ENCODE measurements at regions not wholly inside any gene's neighbourhood (a gene's known extent, or its start where the extent isn't known, plus 50 kb on each side); places are given as distances from the start of the nearest gene placed in this dataset.

DNA sequence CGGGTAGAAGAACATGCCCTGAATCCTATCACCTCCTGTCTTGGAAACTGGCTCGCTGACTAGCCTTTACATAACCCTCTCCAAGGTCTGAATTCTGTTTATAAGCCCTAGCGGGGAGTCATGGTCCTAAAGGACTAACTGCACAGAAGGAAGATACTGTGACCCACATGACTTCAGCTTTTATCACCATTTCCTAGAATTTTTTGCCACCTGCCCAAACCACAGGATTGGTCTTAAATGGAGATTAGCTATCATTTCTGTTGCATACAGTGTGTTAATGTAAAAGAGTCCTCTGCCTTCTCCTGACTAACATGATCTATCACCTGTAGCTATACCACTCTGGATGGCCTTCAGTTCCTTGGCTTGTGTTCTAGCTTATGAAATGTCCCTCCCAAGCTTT is 319.2 kb downstream of the DUSP6 start:
- H2AFZ ChIP-seq = no peak overlapping the region
- DNase-seq (ENCODE audit: low spot score) = no peak
- H3K27ac ChIP-seq = no peak overlapping the region
- H3K27me3 ChIP-seq = no peaks in the 10 kb centered on the region
- no peaks in the 10 kb centered on the region for H3K36me3 ChIP-seq (replicated peaks; ENCODE audit: insufficient read depth, low read depth)
- H3K9me3 ChIP-seq (ENCODE audit: low read depth) = no peaks in the 10 kb centered on the region
- 87% methylated on average over 3 of the region's 3 CpGs for WGBS (ENCODE audit: low lambda C conversion rate, missing lambda C conversion rate)
- H3K9me2 ChIP-seq (replicated peaks; ENCODE audit: insufficient read depth) = no peaks in the 10 kb centered on the region
- no peak overlapping the region for H3K4me2 ChIP-seq
- H4K20me1 ChIP-seq (ENCODE audit: insufficient read depth, poor library complexity, severe bottlenecking) = no peaks in the 10 kb centered on the region
- H3K4me3 ChIP-seq = no peak overlapping the region
- no peaks in the 10 kb centered on the region for H3K4me1 ChIP-seq (ENCODE audit: insufficient read depth)
- H3K79me2 ChIP-seq = no peaks in the 10 kb centered on the region
- no peak for TF ChIP-seq EZH2phosphoT487 (IDR thresholded peaks at IDR 0.05; ENCODE audit: low read depth, severe bottlenecking, unreplicated experiment)
- no peak for TF ChIP-seq EZH2 (IDR thresholded peaks at IDR 0.05; ENCODE audit: borderline replicate concordance)
- TF ChIP-seq, protein P1, sequence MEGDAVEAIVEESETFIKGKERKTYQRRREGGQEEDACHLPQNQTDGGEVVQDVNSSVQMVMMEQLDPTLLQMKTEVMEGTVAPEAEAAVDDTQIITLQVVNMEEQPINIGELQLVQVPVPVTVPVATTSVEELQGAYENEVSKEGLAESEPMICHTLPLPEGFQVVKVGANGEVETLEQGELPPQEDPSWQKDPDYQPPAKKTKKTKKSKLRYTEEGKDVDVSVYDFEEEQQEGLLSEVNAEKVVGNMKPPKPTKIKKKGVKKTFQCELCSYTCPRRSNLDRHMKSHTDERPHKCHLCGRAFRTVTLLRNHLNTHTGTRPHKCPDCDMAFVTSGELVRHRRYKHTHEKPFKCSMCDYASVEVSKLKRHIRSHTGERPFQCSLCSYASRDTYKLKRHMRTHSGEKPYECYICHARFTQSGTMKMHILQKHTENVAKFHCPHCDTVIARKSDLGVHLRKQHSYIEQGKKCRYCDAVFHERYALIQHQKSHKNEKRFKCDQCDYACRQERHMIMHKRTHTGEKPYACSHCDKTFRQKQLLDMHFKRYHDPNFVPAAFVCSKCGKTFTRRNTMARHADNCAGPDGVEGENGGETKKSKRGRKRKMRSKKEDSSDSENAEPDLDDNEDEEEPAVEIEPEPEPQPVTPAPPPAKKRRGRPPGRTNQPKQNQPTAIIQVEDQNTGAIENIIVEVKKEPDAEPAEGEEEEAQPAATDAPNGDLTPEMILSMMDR (IDR thresholded peaks at IDR 0.05; ENCODE audit: poor library complexity) = no peak

DNA sequence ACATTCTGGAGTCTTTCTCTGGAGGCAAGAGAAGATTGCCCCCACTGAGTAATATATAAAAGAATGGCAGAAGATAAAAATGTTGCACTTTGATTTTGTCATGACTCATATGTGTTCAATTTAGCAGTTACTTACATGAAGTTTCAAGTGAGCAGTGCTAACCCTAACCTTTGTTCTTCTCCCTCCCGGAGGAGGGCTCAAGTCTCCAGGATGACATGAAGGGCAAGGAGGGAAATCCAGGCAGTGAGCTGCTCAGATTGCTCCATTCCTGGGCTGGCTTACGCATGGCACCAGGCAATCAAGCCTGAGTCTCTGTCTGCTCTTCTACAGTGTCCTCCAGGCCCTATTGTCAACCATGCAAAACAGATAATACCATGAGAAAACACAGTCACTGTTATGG is 322.3 kb downstream of the DUSP6 start:
- WGBS (ENCODE audit: low lambda C conversion rate, missing lambda C conversion rate) = 83% methylated on average over 2 of the region's 2 CpGs
- no peak overlapping the region for H3K27ac ChIP-seq
- TF ChIP-seq EZH2phosphoT487 (IDR thresholded peaks at IDR 0.05; ENCODE audit: low read depth, severe bottlenecking, unreplicated experiment) (no peak), EZH2 (IDR thresholded peaks at IDR 0.05; ENCODE audit: borderline replicate concordance) (no peak)
- TF ChIP-seq, protein P1 (IDR thresholded peaks at IDR 0.05; ENCODE audit: poor library complexity) = no peak

DNA sequence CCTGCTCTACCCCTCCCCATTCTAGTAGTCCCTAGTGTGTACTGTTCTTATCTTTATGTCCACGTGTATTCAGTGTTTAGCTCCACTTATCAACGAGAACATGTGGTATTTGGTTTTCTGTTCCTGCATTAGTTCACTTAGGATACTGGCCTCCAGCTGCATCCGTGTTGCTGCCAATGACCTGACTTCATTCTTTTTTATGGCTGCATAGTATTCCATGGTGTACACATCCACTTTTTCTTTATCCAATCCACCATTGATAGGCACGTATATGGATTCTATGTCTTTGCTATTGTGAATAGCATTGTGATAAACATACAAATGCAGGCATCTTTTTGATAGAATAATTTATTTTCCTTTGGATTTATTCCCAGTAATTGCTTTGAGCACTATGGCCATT is 327.7 kb downstream of the DUSP6 start:
- no peaks in the 10 kb centered on the region for H3K9me3 ChIP-seq (ENCODE audit: low read depth)
- no peak for TF ChIP-seq EZH2phosphoT487 (IDR thresholded peaks at IDR 0.05; ENCODE audit: low read depth, severe bottlenecking, unreplicated experiment)
- H3K4me1 ChIP-seq (ENCODE audit: insufficient read depth) = no peaks in the 10 kb centered on the region
- H3K79me2 ChIP-seq = no peaks in the 10 kb centered on the region
- no peaks in the 10 kb centered on the region for H4K20me1 ChIP-seq (ENCODE audit: insufficient read depth, poor library complexity, severe bottlenecking)
- H2AFZ ChIP-seq = no peak overlapping the region
- DNase-seq (ENCODE audit: low spot score) = no peak
- no peak overlapping the region for H3K27ac ChIP-seq
- no peak overlapping the region for H3K4me3 ChIP-seq
- WGBS (ENCODE audit: low lambda C conversion rate, missing lambda C conversion rate) = 78% methylated on average over 4 of the region's 4 CpGs
- no peak overlapping the region for H3K4me2 ChIP-seq
- H3K27me3 ChIP-seq = no peaks in the 10 kb centered on the region
- no peaks in the 10 kb centered on the region for H3K36me3 ChIP-seq (replicated peaks; ENCODE audit: insufficient read depth, low read depth)
- H3K9me2 ChIP-seq (replicated peaks; ENCODE audit: insufficient read depth) = no peaks in the 10 kb centered on the region

More for the DNA sequence above, 322.3 kb downstream of the DUSP6 start:
- Histone ChIP-seq H3K27me3 (no peaks in the 10 kb centered on the region), H3K79me2 (no peaks in the 10 kb centered on the region), H3K36me3 (replicated peaks; ENCODE audit: insufficient read depth, low read depth) (no peaks in the 10 kb centered on the region), H3K4me1 (ENCODE audit: insufficient read depth) (no peaks in the 10 kb centered on the region), H3K9me2 (replicated peaks; ENCODE audit: insufficient read depth) (no peaks in the 10 kb centered on the region), H3K4me3 (no peak overlapping the region), H4K20me1 (ENCODE audit: insufficient read depth, poor library complexity, severe bottlenecking) (no peaks in the 10 kb centered on the region), H2AFZ (no peak overlapping the region), H3K9me3 (ENCODE audit: low read depth) (no peaks in the 10 kb centered on the region), H3K4me2 (no peak overlapping the region)
- peak; percentile 22 for DNase-seq (ENCODE audit: low spot score)

DNA sequence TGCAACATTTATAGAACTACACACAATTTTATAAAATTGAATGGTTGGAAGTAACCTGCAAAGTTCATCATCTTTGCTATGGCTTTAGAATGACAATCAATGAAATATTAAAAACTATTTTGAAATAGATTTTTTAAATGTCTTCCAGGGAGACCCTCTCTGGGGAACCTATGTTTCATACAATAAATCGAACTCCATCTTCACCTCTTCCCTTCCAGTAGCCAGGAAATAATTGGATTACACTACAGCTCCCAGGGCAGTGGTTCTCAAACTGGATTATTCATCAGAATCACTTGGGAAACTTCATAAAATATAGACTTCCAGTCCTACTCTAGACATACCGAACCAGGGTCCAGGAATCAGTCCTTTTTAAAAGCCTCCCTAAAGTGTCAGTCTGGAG is 328.4 kb downstream of the DUSP6 start:
- no peak for DNase-seq (ENCODE audit: low spot score)
- no peak overlapping the region for H3K4me2 ChIP-seq
- no peaks in the 10 kb centered on the region for H3K79me2 ChIP-seq
- no peaks in the 10 kb centered on the region for H3K4me1 ChIP-seq (ENCODE audit: insufficient read depth)
- H3K4me3 ChIP-seq = no peak overlapping the region
- no peaks in the 10 kb centered on the region for H3K36me3 ChIP-seq (replicated peaks; ENCODE audit: insufficient read depth, low read depth)
- H4K20me1 ChIP-seq (ENCODE audit: insufficient read depth, poor library complexity, severe bottlenecking) = no peaks in the 10 kb centered on the region
- H3K9me3 ChIP-seq (ENCODE audit: low read depth) = no peaks in the 10 kb centered on the region
- no peak overlapping the region for H3K27ac ChIP-seq
- 96% methylated on average over 2 of the region's 2 CpGs for WGBS (ENCODE audit: low lambda C conversion rate, missing lambda C conversion rate)
- H3K9me2 ChIP-seq (replicated peaks; ENCODE audit: insufficient read depth) = no peaks in the 10 kb centered on the region
- TF ChIP-seq, protein P1 (IDR thresholded peaks at IDR 0.05; ENCODE audit: poor library complexity) = no peak
- TF ChIP-seq EZH2phosphoT487 (IDR thresholded peaks at IDR 0.05; ENCODE audit: low read depth, severe bottlenecking, unreplicated experiment) (no peak), EZH2 (IDR thresholded peaks at IDR 0.05; ENCODE audit: borderline replicate concordance) (no peak)
- no peak overlapping the region for H2AFZ ChIP-seq
- no peaks in the 10 kb centered on the region for H3K27me3 ChIP-seq

Data from hepatocyte (in vitro differentiated cells).